NCI-H128 (cell line): ENCODE measurements at regions not wholly inside any gene's neighbourhood (a gene's known extent, or its start where the extent isn't known, plus 50 kb on each side); places are given as distances from the start of the nearest gene placed in this dataset.

Source experiments
- DNase-seq: peaks from one replicate; lab custom pipeline; 2025; ENCODE audit not compliant: unreplicated experiment; lab: John Stamatoyannopoulos, UW

GRCh38 chr2:42925742-42926433, 133.5 kb upstream of the HAAO start:
- no peak for DNase-seq

- no peak for DNase-seq
These were observed 132.1 kb upstream of the HAAO start for GRCh38 chr2:42924418-42924886.

- DNase-seq, result no peak
These were observed 131.4 kb upstream of the HAAO start for GRCh38 chr2:42923580-42924417.

- DNase-seq, result no peak
These were observed 130.6 kb upstream of the HAAO start for GRCh38 chr2:42922790-42923579.

GRCh38 chr2:42922293-42922692, 129.9 kb upstream of the HAAO start:
- DNase-seq, result no peak

GRCh38 chr2:42921721-42922120, 129.3 kb upstream of the HAAO start:
- no peak for DNase-seq

- DNase-seq, result no peak
These were observed 128.8 kb upstream of the HAAO start for GRCh38 chr2:42921147-42921520.

- DNase-seq, result no peak
These were observed 128.2 kb upstream of the HAAO start for GRCh38 chr2:42920446-42921146.

GRCh38 chr2:42918671-42919318, 126.4 kb upstream of the HAAO start:
- DNase-seq, result no peak

- DNase-seq, result no peak
These were observed 125.7 kb upstream of the HAAO start for GRCh38 chr2:42918041-42918440.

GRCh38 chr2:42917425-42917927, 125.1 kb upstream of the HAAO start:
- DNase-seq, result no peak

GRCh38 chr2:42916324-42916723, 123.9 kb upstream of the HAAO start:
- DNase-seq, result no peak

- no peak for DNase-seq
These were observed 122.5 kb upstream of the HAAO start for GRCh38 chr2:42914860-42915259.

GRCh38 chr2:42914314-42914713, 121.9 kb upstream of the HAAO start:
- no peak for DNase-seq

GRCh38 chr2:42913280-42913878, 121.0 kb upstream of the HAAO start:
- no peak for DNase-seq

- DNase-seq, result no peak
These were observed 118.4 kb upstream of the HAAO start for GRCh38 chr2:42910645-42911405.

GRCh38 chr2:42909966-42910365, 117.6 kb upstream of the HAAO start:
- no peak for DNase-seq

GRCh38 chr2:42908518-42909200, 116.3 kb upstream of the HAAO start:
- DNase-seq, result no peak

- DNase-seq, result no peak
These were observed 115.5 kb upstream of the HAAO start for GRCh38 chr2:42907835-42908234.
